ENCODE measurements at regions not wholly inside any gene's neighbourhood (a gene's known extent, or its start where the extent isn't known, plus 50 kb on each side); places are given as distances from the start of the nearest gene placed in this dataset.
A peak's percentile ranks its signal among the peaks of the same experiment; 100 is the strongest.

GRCh38 chr5:133760532-133760931, 148.2 kb upstream of the FSTL4 start:
- no peak for ATAC-seq

GRCh38 chr5:133758641-133759040, 146.3 kb upstream of the FSTL4 start:
- ATAC-seq = peak in 1 of 2 donors; percentile 28

GRCh38 chr5:133757396-133757945, 145.1 kb upstream of the FSTL4 start:
- no peak for ATAC-seq

GRCh38 chr5:133756756-133757155, 144.4 kb upstream of the FSTL4 start:
- ATAC-seq = no peak

GRCh38 chr5:133756036-133756435, 143.7 kb upstream of the FSTL4 start:
- ATAC-seq = no peak

GRCh38 chr5:133754575-133755169, 142.3 kb upstream of the FSTL4 start:
- ATAC-seq = peak in 1 of 2 donors; percentile 25

- ATAC-seq = no peak
These were observed 141.5 kb upstream of the FSTL4 start for GRCh38 chr5:133753856-133754255.

- ATAC-seq = no peak
These were observed 139.5 kb upstream of the FSTL4 start for GRCh38 chr5:133751846-133752245.

- ATAC-seq = no peak
These were observed 139.1 kb upstream of the FSTL4 start for GRCh38 chr5:133751421-133751820.

GRCh38 chr5:133750856-133751255, 138.5 kb upstream of the FSTL4 start:
- no peak for ATAC-seq

GRCh38 chr5:133750356-133750755, 138.0 kb upstream of the FSTL4 start:
- ATAC-seq = no peak

- peak in 1 of 2 donors; percentile 27 for ATAC-seq
These were observed 137.1 kb upstream of the FSTL4 start for GRCh38 chr5:133749331-133749985.

- no peak for ATAC-seq
These were observed 134.5 kb upstream of the FSTL4 start for GRCh38 chr5:133746834-133747233.

GRCh38 chr5:133744960-133745308, 132.6 kb upstream of the FSTL4 start:
- ATAC-seq = no peak

- ATAC-seq = no peak
These were observed 132.0 kb upstream of the FSTL4 start for GRCh38 chr5:133744051-133744959.

- ATAC-seq = no peak
These were observed 130.2 kb upstream of the FSTL4 start for GRCh38 chr5:133742431-133742988.

GRCh38 chr5:133741818-133742355, 129.5 kb upstream of the FSTL4 start:
- ATAC-seq = no peak

GRCh38 chr5:133741396-133741795, 129.1 kb upstream of the FSTL4 start:
- no peak for ATAC-seq

- ATAC-seq = no peak
These were observed 126.9 kb upstream of the FSTL4 start for GRCh38 chr5:133739181-133739780.

GRCh38 chr5:133738271-133738670, 125.9 kb upstream of the FSTL4 start:
- ATAC-seq = no peak

GRCh38 chr5:133736512-133736911, 124.2 kb upstream of the FSTL4 start:
- ATAC-seq = no peak

GRCh38 chr5:133735346-133735745, 123.0 kb upstream of the FSTL4 start:
- ATAC-seq = no peak
